ENCODE measurements at regions not wholly inside any gene's neighbourhood (a gene's known extent, or its start where the extent isn't known, plus 50 kb on each side); places are given as distances from the start of the nearest gene placed in this dataset.

DNA sequence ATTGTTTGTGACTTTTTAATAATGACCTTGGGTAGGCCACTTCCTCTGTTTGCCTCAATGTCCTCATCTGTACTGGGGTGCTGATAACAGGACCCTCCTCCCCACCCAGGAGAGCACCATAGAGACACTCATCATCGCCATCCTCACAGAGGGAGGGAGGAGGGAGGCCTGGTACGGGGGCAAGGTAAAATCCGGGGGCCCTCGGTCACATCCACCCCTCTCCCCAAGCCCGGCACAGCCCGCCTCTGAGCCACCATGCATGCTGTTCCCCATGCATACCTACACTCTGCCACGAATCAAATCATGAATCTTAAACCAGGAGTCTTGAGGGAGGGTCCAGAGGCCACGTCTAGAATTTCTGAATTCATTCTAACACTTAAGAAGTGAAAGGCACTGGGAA, 74.9 kb upstream of the IQSEC1 start:
- Histone ChIP-seq H3K4me2 (ENCODE audit: insufficient read depth, low read length) (no peak overlapping the region), H4K20me1 (replicated peaks; ENCODE audit: control insufficient read depth, insufficient read depth, low read length) (peaks cover 3% of the 10 kb centered on the region; the same call in 1 of the 2 replicates), H3K9me3 (replicated peaks; ENCODE audit: control insufficient read depth, insufficient read depth, low read depth, low read length) (no peaks in the 10 kb centered on the region), H3K27ac (ENCODE audit: extremely low read depth, low read depth, low read length) (no peak overlapping the region), H3K4me1 (replicated peaks in 1 of 2; ENCODE audit: control insufficient read depth in 2 of 2, insufficient read depth in 2 of 2, low read length in 2 of 2) (peaks cover 0 to 4% of the 10 kb centered on the region in 2 experiments; a peak in 1 of 5 replicates), H3K9me1 (ENCODE audit: control insufficient read depth, insufficient read depth, low read length) (no peaks in the 10 kb centered on the region), H3K79me2 (ENCODE audit: control insufficient read depth, insufficient read depth, low read length) (no peaks in the 10 kb centered on the region), H3K9ac (ENCODE audit: insufficient read depth in 1 of 2, low read depth in 2 of 2, low read length in 2 of 2) (no peak overlapping the region), H3K36me3 (ENCODE audit: control insufficient read depth, insufficient read depth, low read length) (no peaks in the 10 kb centered on the region), H3K4me3 (no peak overlapping the region), H2AFZ (ENCODE audit: low read depth, low read length) (no peak overlapping the region), H3K27me3 (ENCODE audit: control insufficient read depth in 2 of 2, insufficient read depth in 2 of 2, low read length in 2 of 2) (peaks cover 17 to 62% of the 10 kb centered on the region in 2 experiments; a peak in 4 of 5 replicates)
- no TSS peak for BruUV-seq (replicated peaks)
- DNase-seq (ENCODE audit: extremely low read depth in 1 of 4, low spot score in 3 of 4) (no peak), FAIRE-seq (no peak), ATAC-seq (no peak)
- 2% methylated on average over 8 of the region's 8 CpGs for WGBS (ENCODE audit: insufficient coverage, low coverage, missing lambda C conversion rate)
- CTCF ChIA-PET (ENCODE audit: low intra/inter-chr PET ratio) = no interaction called here
- intact Hi-C loops (cut with micrococcal nuclease) (no loop called here), in situ Hi-C loops (cut with MboI) (no loop called here)
- POLR2A ChIA-PET = interaction anchor here (0.6 to 1.0 kb wide), 2 partner anchors 13 to 49 kb away, joined by 3 read pairs; no protein-coding TSS in a partner anchor
- TF ChIP-seq SPI1 (IDR thresholded peaks at IDR 0.05; ENCODE audit: borderline replicate concordance, low read depth, low read length) (no peak), RCOR1 (IDR thresholded peaks at IDR 0.05; ENCODE audit: borderline replicate concordance in 1 of 2, low read depth in 2 of 2, low read length in 2 of 2) (no peak)

DNA sequence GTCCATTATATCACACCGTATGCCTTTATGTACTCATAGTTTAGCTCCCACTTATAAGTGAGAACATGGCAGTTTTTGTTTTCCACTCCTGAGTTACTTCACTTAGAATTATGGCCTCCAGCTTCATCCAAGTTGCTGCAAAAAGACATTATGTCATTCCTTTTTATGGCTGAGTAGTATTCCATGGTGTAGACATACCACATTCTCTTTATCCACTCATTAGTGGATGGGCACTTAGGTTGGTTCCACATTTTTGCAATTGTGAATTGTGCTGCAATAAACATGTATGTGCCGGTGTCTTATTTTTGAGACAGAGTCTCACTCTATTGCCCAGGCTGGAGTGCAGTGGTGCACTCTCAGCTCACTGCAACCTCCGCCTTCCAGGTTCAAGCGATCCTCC, 74.1 kb upstream of the IQSEC1 start:
- ChIA-PET POLR2A (interaction anchor here (1.3 kb wide), 1 partner anchor 15 kb away, joined by 3 read pairs; no protein-coding TSS in a partner anchor), CTCF (ENCODE audit: low intra/inter-chr PET ratio) (no interaction called here)
- H3K9me1 ChIP-seq (ENCODE audit: control insufficient read depth, insufficient read depth, low read length) = no peaks in the 10 kb centered on the region
- no peak overlapping the region for H2AFZ ChIP-seq (ENCODE audit: low read depth, low read length)
- intact Hi-C loops (cut with micrococcal nuclease) (no loop called here), in situ Hi-C loops (cut with MboI) (no loop called here)
- H3K4me3 ChIP-seq = no peak overlapping the region
- no peak overlapping the region for H3K27ac ChIP-seq (ENCODE audit: extremely low read depth, low read depth, low read length)
- TF ChIP-seq ZNF146 (CRISPR knock-in tag; IDR thresholded peaks at IDR 0.05; ENCODE audit: unreplicated experiment) (peak; percentile 38), RBM39 (optimal IDR thresholded peaks at IDR 0.05; ENCODE audit: low read depth, low read length) (no peak)
- 2% methylated on average over 4 of the region's 4 CpGs for WGBS (ENCODE audit: insufficient coverage, low coverage, missing lambda C conversion rate)
- ATAC-seq = no peak
- no peak for DNase-seq (ENCODE audit: extremely low read depth in 1 of 4, low spot score in 3 of 4)
- BruUV-seq (replicated peaks) = no TSS peak
- H3K9ac ChIP-seq (ENCODE audit: insufficient read depth in 1 of 2, low read depth in 2 of 2, low read length in 2 of 2) = no peak overlapping the region
- peaks cover 0 to 4% of the 10 kb centered on the region in 2 experiments; a peak in 1 of 5 replicates for H3K4me1 ChIP-seq (replicated peaks in 1 of 2; ENCODE audit: control insufficient read depth in 2 of 2, insufficient read depth in 2 of 2, low read length in 2 of 2)
- no peaks in the 10 kb centered on the region for H3K36me3 ChIP-seq (ENCODE audit: control insufficient read depth, insufficient read depth, low read length)
- no peak overlapping the region for H3K4me2 ChIP-seq (ENCODE audit: insufficient read depth, low read length)
- H4K20me1 ChIP-seq (replicated peaks; ENCODE audit: control insufficient read depth, insufficient read depth, low read length) = peaks cover 8% of the 10 kb centered on the region
- H3K27me3 ChIP-seq (ENCODE audit: control insufficient read depth in 2 of 2, insufficient read depth in 2 of 2, low read length in 2 of 2) = peaks cover 17 to 70% of the 10 kb centered on the region in 2 experiments; a peak in 4 of 5 replicates
- no peaks in the 10 kb centered on the region for H3K9me3 ChIP-seq (replicated peaks; ENCODE audit: control insufficient read depth, insufficient read depth, low read depth, low read length)
- FAIRE-seq = no peak
- no peaks in the 10 kb centered on the region for H3K79me2 ChIP-seq (ENCODE audit: control insufficient read depth, insufficient read depth, low read length)

Measured in K562 (cell line).